ENCODE measurements at regions not wholly inside any gene's neighbourhood (a gene's known extent, or its start where the extent isn't known, plus 50 kb on each side); places are given as distances from the start of the nearest gene placed in this dataset.

DNA sequence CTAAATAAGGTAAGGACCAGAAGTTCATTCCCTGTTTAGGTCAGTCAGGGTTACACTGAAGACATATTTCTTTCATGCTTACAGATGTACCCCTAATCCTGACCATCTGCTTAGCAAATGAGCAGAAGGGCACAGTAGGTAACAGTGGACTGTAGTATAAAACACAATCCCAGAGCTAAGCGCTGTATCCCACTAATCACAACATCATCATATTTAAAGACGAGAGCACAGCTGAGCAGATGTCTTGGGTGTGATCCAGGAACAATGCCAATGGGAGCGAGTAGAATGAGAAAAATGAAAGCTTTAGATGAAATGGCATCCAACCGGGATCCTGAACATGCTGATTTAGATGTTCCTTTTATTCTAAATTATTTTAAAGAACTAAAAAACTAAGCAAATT, 213.4 kb downstream of the CCER1 start:
- TF ChIP-seq RCOR1 (conservative IDR thresholded peaks at IDR 0.05; ENCODE audit: low read depth, low read length), result no peak
- no peak for TF ChIP-seq RBBP5 (conservative IDR thresholded peaks at IDR 0.05)
- TF ChIP-seq ETV6 (conservative IDR thresholded peaks at IDR 0.05 in 1 of 2, IDR thresholded peaks at IDR 0.05 in 1 of 2; ENCODE audit: borderline replicate concordance in 1 of 2, low read depth in 1 of 2), result no peak
- no peak for TF ChIP-seq PAX5 (IDR thresholded peaks at IDR 0.05; ENCODE audit: borderline replicate concordance, low read depth, low read length)
- no peak for TF ChIP-seq MXI1 (IDR thresholded peaks at IDR 0.05; ENCODE audit: low read depth, low read length)
- POLR2A ChIA-PET, result no interaction called here
- intact Hi-C loops (cut with micrococcal nuclease; ENCODE audit: unreplicated experiment), result no loop called here
- no peak overlapping the region for H2AFZ ChIP-seq (ENCODE audit: control insufficient read depth, low read depth, low read length)
- no TSS peak for BruUV-seq (replicated peaks)
- H3K9ac ChIP-seq (ENCODE audit: control insufficient read depth, insufficient read depth, low read length), result no peak overlapping the region
- H3K79me2 ChIP-seq (ENCODE audit: control insufficient read depth, insufficient read depth, low read length), result no peaks in the 10 kb centered on the region
- FAIRE-seq, result no peak
- no peaks in the 10 kb centered on the region for H3K27me3 ChIP-seq (replicated peaks in 1 of 2; ENCODE audit: control insufficient read depth in 2 of 2, insufficient read depth in 2 of 2, low read length in 1 of 2)
- H4K20me1 ChIP-seq (ENCODE audit: control insufficient read depth, insufficient read depth), result no peaks in the 10 kb centered on the region
- RAD21 ChIA-PET (ENCODE audit: unreplicated experiment), result no interaction called here
- no peak for DNase-seq (ENCODE audit: low read depth, low spot score)
- no peak for ATAC-seq
- no peak overlapping the region for H3K4me3 ChIP-seq
- SMC1A ChIA-PET (ENCODE audit: uncharacterized antibody, unreplicated experiment), result no interaction called here
- H3K27ac ChIP-seq (ENCODE audit: control insufficient read depth, insufficient read depth), result no peak overlapping the region
- in situ Hi-C loops (cut with MboI), result no loop called here
- H3K4me1 ChIP-seq (ENCODE audit: control insufficient read depth, insufficient read depth, low read length), result no peaks in the 10 kb centered on the region
- no peak overlapping the region for H3K4me2 ChIP-seq (ENCODE audit: control insufficient read depth, insufficient read depth)
- H3K36me3 ChIP-seq (ENCODE audit: control insufficient read depth in 2 of 2, insufficient read depth in 2 of 2, low read length in 1 of 2), result no peaks in the 10 kb centered on the region
- 50% methylated on average over 4 of the region's 4 CpGs for WGBS (ENCODE audit: insufficient coverage, insufficient replicate concordance, low lambda C conversion rate, missing lambda C conversion rate)
- CTCF ChIA-PET, result no interaction called here
- H3K9me3 ChIP-seq (replicated peaks; ENCODE audit: control insufficient read depth, insufficient read depth, low read length), result no peaks in the 10 kb centered on the region

DNA sequence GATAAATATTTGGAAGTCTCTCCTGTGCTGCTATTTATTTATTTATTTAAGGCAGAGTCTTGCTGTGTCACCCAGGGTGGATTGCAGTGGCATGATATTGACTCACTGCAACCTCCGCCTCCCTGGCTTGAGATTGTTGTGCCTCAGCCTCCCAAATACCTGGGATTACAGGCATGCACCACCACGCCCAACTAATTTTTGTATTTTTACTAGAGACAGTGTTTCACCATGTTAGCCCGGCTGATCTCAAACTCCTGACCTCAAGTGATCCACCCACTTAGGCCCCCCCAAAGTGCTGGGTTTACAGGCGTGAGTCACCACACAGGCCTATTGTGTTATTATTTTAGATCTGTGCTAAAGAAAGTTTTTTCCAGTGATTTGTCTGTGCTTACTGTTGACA, 225.2 kb downstream of the CCER1 start:
- FAIRE-seq, result no peak
- H3K9ac ChIP-seq (ENCODE audit: control insufficient read depth, insufficient read depth, low read length), result no peak overlapping the region
- no TSS peak for BruUV-seq (replicated peaks)
- no peak overlapping the region for H3K4me2 ChIP-seq (ENCODE audit: control insufficient read depth, insufficient read depth)
- H3K79me2 ChIP-seq (ENCODE audit: control insufficient read depth, insufficient read depth, low read length), result no peaks in the 10 kb centered on the region
- no peaks in the 10 kb centered on the region for H3K27me3 ChIP-seq (replicated peaks in 1 of 2; ENCODE audit: control insufficient read depth in 2 of 2, insufficient read depth in 2 of 2, low read length in 1 of 2)
- H3K27ac ChIP-seq (ENCODE audit: control insufficient read depth, insufficient read depth), result no peak overlapping the region
- H3K4me1 ChIP-seq (ENCODE audit: control insufficient read depth, insufficient read depth, low read length), result no peaks in the 10 kb centered on the region
- H4K20me1 ChIP-seq (ENCODE audit: control insufficient read depth, insufficient read depth), result no peaks in the 10 kb centered on the region
- ATAC-seq, result no peak
- RAD21 ChIA-PET (ENCODE audit: unreplicated experiment), result no interaction called here
- WGBS (ENCODE audit: insufficient coverage, insufficient replicate concordance, low lambda C conversion rate, missing lambda C conversion rate), result 15% methylated on average over 4 of the region's 4 CpGs
- no peak overlapping the region for H2AFZ ChIP-seq (ENCODE audit: control insufficient read depth, low read depth, low read length)
- SMC1A ChIA-PET (ENCODE audit: uncharacterized antibody, unreplicated experiment), result no interaction called here
- H3K4me3 ChIP-seq, result no peak overlapping the region
- no peaks in the 10 kb centered on the region for H3K9me3 ChIP-seq (replicated peaks; ENCODE audit: control insufficient read depth, insufficient read depth, low read length)
- in situ Hi-C loops (cut with MboI) (no loop called here), intact Hi-C loops (cut with micrococcal nuclease; ENCODE audit: unreplicated experiment) (no loop called here)
- POLR2A ChIA-PET, result no interaction called here
- H3K36me3 ChIP-seq (ENCODE audit: control insufficient read depth in 2 of 2, insufficient read depth in 2 of 2, low read length in 1 of 2), result no peaks in the 10 kb centered on the region
- CTCF ChIA-PET, result no interaction called here
- DNase-seq (ENCODE audit: low read depth, low spot score), result no peak
- TF ChIP-seq IRF4 (IDR thresholded peaks at IDR 0.05; ENCODE audit: low read depth, low read length) (no peak), HDAC6 (IDR thresholded peaks at IDR 0.05; ENCODE audit: unreplicated experiment) (no peak), CREB1 (IDR thresholded peaks at IDR 0.05; ENCODE audit: low read depth) (no peak), ETV6 (conservative IDR thresholded peaks at IDR 0.05 in 1 of 2, IDR thresholded peaks at IDR 0.05 in 1 of 2; ENCODE audit: borderline replicate concordance in 1 of 2, low read depth in 1 of 2) (no peak), RCOR1 (conservative IDR thresholded peaks at IDR 0.05; ENCODE audit: low read depth, low read length) (no peak), ZBED1 (IDR thresholded peaks at IDR 0.05; ENCODE audit: borderline replicate concordance) (no peak), CREM (IDR thresholded peaks at IDR 0.05; ENCODE audit: low read depth) (no peak)
- TF ChIP-seq, protein P1, sequence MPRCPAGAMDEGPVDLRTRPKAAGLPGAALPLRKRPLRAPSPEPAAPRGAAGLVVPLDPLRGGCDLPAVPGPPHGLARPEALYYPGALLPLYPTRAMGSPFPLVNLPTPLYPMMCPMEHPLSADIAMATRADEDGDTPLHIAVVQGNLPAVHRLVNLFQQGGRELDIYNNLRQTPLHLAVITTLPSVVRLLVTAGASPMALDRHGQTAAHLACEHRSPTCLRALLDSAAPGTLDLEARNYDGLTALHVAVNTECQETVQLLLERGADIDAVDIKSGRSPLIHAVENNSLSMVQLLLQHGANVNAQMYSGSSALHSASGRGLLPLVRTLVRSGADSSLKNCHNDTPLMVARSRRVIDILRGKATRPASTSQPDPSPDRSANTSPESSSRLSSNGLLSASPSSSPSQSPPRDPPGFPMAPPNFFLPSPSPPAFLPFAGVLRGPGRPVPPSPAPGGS (IDR thresholded peaks at IDR 0.05; ENCODE audit: borderline replicate concordance, insufficient read depth, low read depth, low read length, poor library complexity, severe bottlenecking), result no peak
- TF ChIP-seq, protein P2, sequence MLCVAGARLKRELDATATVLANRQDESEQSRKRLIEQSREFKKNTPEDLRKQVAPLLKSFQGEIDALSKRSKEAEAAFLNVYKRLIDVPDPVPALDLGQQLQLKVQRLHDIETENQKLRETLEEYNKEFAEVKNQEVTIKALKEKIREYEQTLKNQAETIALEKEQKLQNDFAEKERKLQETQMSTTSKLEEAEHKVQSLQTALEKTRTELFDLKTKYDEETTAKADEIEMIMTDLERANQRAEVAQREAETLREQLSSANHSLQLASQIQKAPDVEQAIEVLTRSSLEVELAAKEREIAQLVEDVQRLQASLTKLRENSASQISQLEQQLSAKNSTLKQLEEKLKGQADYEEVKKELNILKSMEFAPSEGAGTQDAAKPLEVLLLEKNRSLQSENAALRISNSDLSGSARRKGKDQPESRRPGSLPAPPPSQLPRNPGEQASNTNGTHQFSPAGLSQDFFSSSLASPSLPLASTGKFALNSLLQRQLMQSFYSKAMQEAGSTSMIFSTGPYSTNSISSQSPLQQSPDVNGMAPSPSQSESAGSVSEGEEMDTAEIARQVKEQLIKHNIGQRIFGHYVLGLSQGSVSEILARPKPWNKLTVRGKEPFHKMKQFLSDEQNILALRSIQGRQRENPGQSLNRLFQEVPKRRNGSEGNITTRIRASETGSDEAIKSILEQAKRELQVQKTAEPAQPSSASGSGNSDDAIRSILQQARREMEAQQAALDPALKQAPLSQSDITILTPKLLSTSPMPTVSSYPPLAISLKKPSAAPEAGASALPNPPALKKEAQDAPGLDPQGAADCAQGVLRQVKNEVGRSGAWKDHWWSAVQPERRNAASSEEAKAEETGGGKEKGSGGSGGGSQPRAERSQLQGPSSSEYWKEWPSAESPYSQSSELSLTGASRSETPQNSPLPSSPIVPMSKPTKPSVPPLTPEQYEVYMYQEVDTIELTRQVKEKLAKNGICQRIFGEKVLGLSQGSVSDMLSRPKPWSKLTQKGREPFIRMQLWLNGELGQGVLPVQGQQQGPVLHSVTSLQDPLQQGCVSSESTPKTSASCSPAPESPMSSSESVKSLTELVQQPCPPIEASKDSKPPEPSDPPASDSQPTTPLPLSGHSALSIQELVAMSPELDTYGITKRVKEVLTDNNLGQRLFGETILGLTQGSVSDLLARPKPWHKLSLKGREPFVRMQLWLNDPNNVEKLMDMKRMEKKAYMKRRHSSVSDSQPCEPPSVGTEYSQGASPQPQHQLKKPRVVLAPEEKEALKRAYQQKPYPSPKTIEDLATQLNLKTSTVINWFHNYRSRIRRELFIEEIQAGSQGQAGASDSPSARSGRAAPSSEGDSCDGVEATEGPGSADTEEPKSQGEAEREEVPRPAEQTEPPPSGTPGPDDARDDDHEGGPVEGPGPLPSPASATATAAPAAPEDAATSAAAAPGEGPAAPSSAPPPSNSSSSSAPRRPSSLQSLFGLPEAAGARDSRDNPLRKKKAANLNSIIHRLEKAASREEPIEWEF (IDR thresholded peaks at IDR 0.05; ENCODE audit: insufficient replicate concordance, low read depth, low read length), result no peak

Measured in GM12878 (cell line).